ENCODE measurements at regions not wholly inside any gene's neighbourhood (a gene's known extent, or its start where the extent isn't known, plus 50 kb on each side); places are given as distances from the start of the nearest gene placed in this dataset.

DNA sequence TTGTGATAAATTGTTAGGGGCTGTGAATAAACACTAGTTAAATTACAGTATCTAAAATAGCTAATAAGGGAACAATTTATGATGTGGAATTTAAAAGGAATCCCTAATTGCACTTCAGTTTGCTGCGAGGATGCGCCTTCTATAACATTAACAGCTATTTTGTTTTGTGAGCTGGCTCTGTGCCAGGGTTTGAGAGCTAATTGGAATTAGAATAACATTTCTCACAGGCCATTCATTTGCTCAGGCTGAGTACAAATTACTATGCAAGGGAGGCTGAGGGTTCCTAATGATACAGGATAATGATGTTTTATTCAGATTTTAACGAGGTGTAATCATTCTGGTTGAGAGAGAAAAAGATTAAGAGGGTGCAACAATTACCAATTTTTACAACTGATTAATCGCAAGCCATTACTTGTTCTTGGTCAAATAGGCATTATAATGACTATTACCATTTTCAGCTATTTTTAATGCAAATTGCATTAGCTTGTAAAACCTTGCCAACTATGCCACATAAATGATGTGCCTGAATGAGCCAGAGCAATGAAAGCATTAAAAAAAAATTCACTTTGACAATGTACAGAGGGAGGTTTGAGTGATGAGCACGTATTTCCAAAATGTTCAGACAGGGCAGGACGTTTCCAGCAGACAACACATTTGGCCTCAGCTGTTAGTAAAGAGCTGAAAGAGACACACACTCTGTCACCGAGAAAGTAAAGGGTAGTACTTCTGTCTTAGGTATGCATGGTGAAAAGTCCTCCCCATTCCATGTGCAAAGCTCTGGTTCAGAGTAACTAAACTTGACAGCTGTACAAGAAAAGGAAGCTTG is 576.5 kb downstream of the TLE1 start:
- Histone ChIP-seq H3K4me3 (no peak overlapping the region), H3K27ac (no peak overlapping the region), H3K36me3 (no peaks in the 10 kb centered on the region), H3K27me3 (no peaks in the 10 kb centered on the region), H3K9me3 (no peaks in the 10 kb centered on the region), H3K4me1 (peaks cover 0 to 10% (median 0%) of the 10 kb centered on the region in 3 donors)
- no peak for FAIRE-seq
- no peak for ATAC-seq
- intact Hi-C loops (cut with DNase I): no loop called here
- TF ChIP-seq, protein P1, sequence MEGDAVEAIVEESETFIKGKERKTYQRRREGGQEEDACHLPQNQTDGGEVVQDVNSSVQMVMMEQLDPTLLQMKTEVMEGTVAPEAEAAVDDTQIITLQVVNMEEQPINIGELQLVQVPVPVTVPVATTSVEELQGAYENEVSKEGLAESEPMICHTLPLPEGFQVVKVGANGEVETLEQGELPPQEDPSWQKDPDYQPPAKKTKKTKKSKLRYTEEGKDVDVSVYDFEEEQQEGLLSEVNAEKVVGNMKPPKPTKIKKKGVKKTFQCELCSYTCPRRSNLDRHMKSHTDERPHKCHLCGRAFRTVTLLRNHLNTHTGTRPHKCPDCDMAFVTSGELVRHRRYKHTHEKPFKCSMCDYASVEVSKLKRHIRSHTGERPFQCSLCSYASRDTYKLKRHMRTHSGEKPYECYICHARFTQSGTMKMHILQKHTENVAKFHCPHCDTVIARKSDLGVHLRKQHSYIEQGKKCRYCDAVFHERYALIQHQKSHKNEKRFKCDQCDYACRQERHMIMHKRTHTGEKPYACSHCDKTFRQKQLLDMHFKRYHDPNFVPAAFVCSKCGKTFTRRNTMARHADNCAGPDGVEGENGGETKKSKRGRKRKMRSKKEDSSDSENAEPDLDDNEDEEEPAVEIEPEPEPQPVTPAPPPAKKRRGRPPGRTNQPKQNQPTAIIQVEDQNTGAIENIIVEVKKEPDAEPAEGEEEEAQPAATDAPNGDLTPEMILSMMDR (IDR thresholded peaks at IDR 0.05): no peak
- DNase-seq: no peak
- WGBS, 2 donors: 69 to 73% methylated on average over 7 of the region's 7 CpGs

DNA sequence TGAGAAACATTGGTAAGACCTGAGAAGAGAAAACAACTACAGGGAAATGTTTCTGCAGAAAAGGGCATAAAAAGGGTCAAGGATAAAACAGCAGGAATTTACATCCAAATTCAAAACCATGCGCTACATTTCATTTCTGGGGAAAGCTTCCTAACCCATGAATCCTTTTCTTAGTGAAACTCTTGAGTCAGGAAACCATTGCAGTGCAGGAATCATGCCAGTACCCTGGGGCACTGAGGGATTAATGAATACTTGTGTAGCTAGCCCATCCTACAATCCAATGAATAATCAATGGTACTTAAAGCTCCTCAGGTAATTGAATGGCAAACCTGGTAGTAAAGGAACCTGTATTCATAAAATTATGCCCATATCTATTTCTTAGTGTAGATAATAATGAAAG is 580.5 kb downstream of the TLE1 start:
- Histone ChIP-seq H3K9me3 (no peaks in the 10 kb centered on the region), H3K36me3 (no peaks in the 10 kb centered on the region), H3K27ac (no peak overlapping the region), H3K4me1 (peaks cover 0 to under 1% (median 0%) of the 10 kb centered on the region in 3 donors), H3K27me3 (no peaks in the 10 kb centered on the region), H3K4me3 (no peak overlapping the region)
- FAIRE-seq (no peak), DNase-seq (no peak), ATAC-seq (no peak)
- TF ChIP-seq, protein P1 (IDR thresholded peaks at IDR 0.05): no peak
- WGBS, 2 donors: 84 to 89% methylated on average over 1 of the region's 1 CpG
- intact Hi-C loops (cut with DNase I): no loop called here

DNA sequence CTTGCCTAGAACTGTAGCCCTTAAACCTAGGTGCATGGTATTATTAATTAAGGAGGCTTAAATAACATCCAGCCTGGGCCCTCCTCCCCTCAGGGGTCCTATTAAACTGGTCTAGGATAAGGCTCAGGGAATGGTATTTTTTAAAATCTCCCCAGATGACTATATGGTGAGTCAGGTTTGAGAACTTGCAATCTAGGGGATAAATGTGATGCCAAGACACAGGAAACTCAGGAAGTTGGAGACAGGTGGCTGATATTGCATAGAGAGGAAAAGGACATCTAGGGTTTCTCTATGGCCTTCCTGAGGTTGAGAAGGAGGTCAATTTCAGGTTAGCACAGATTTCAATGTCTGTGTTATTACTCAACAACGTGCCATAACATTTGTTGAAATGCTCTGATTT is 581.0 kb downstream of the TLE1 start:
- intact Hi-C loops (cut with DNase I): no loop called here
- no peak for FAIRE-seq
- Histone ChIP-seq H3K4me1 (no peaks in the 10 kb centered on the region), H3K27me3 (no peaks in the 10 kb centered on the region), H3K9me3 (no peaks in the 10 kb centered on the region), H3K27ac (no peak overlapping the region), H3K4me3 (no peak overlapping the region), H3K36me3 (no peaks in the 10 kb centered on the region)
- no peak for ATAC-seq
- no peak for DNase-seq
- TF ChIP-seq, protein P1 (IDR thresholded peaks at IDR 0.05): no peak
- WGBS, 2 donors: 52 to 55% methylated on average over 1 of the region's 1 CpG

DNA sequence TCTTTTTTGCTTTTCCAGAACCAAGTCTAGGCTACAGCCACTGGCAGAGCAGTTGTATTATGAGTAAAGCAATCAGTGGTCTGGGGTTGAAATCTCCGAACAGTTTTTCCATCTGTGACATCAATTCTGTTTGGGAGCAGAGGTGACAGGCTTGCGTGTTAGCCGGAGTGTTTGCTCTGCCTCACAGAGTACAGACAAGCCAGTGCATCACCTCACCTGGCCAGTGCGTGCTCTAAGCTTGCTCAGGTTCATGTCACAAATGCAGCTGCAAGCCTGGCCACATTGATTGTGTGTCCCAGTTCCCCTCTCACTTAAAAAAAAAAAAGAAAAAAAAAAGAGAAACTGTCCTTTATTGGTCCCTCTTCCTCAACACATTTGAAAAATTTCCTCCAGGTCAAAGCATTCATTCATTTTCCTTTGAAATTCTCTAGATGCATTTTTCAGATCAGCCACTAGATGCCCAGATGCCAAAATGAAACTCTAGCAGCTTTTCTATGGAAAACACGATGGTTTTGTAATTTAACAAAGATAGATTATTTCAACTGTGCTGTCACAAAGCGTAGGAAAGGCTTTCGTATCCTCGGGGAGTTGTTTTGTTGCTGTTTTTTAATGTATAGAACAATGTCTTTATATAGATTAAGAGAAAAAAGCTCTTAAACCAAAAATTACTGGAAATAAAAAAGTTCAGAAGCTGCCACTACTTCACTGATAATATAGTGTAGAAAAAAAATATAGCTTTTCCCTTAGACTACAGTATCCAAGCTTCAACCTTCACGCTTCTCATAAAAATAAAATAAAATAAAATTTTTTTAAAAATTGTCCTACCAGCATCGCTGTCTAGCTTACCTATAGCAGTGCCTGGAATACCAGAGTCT is 585.5 kb downstream of the TLE1 start:
- H3K4me1 ChIP-seq: no peaks in the 10 kb centered on the region
- no peak overlapping the region for H3K4me3 ChIP-seq
- intact Hi-C loops (cut with DNase I): no loop called here
- H3K36me3 ChIP-seq: no peaks in the 10 kb centered on the region
- no peak for ATAC-seq
- 39 to 42% methylated on average over 10 of the region's 10 CpGs for WGBS, 2 donors
- H3K9me3 ChIP-seq: no peaks in the 10 kb centered on the region
- no peak overlapping the region for H3K27ac ChIP-seq
- H3K27me3 ChIP-seq: no peaks in the 10 kb centered on the region
- no peak for FAIRE-seq
- TF ChIP-seq, protein P1 (IDR thresholded peaks at IDR 0.05): no peak
- no peak for DNase-seq

Data from pancreas (tissue), 10 donors.